Breast epithelium (tissue), 4 donors: ENCODE measurements at regions not wholly inside any gene's neighbourhood (a gene's known extent, or its start where the extent isn't known, plus 50 kb on each side); places are given as distances from the start of the nearest gene placed in this dataset.

ENCODE experiments used
- DNase-seq, 2 donors: peaks; one replicate each; pipeline ENCODE4 v3.0.0-alpha.2; 2019; ENCODE audit warnings: low spot score in 2 of 2
- H3K27ac ChIP-seq, 2 donors: fragments of 200-600 bp; sonication (generic) in 1 of 2; one replicate each; pipeline ENCODE4 v1.5.1; 2016 to 2019; ENCODE audit warnings: mild to moderate bottlenecking in 1 of 2
- H3K27me3 ChIP-seq, 2 donors: fragments of 200-600 bp; sonication (generic) in 1 of 2; one replicate each; pipeline versions ENCODE4 v1.5.1 to v1.6.0; 2017 to 2019; ENCODE audit warnings: control low read depth in 1 of 2, mild to moderate bottlenecking in 1 of 2
- H3K36me3 ChIP-seq: fragments of 200-600 bp; one replicate; pipeline ENCODE4 v1.5.1; 2019
- H3K4me1 ChIP-seq, 2 donors: fragments of 200-600 bp; sonication (generic); one replicate each; pipeline ENCODE4 v1.5.1; 2016 to 2019; ENCODE audit warnings: control low read depth in 1 of 2
- H3K4me3 ChIP-seq, 3 donors: fragments of 200-600 bp; sonication (generic); 1 replicate in 2 of 3; 2 replicates in 1 of 3; pipeline ENCODE4 v1.5.1; 2016 to 2019; ENCODE audit warnings: mild to moderate bottlenecking in 3 of 3, moderate library complexity in 2 of 3
- H3K9me3 ChIP-seq, 2 donors: fragments of 200-600 bp; sonication (generic) in 1 of 2; one replicate each; pipeline ENCODE4 v1.5.1; 2016 to 2019; ENCODE audit warnings: control low read depth in 1 of 2
- POLR2A ChIP-seq: fragments of 450-650 bp; IDR thresholded peaks from one replicate; pipeline ENCODE4 v1.6.1; 2016; ENCODE audit warnings: antibody characterized with exemption, mild to moderate bottlenecking, moderate library complexity
- POLR2AphosphoS5 ChIP-seq, 3 donors: sonication (generic); formaldehyde crosslinking; IDR thresholded peaks; one replicate each; pipeline ENCODE4 v1.6.1; 2017; ENCODE audit warnings: antibody characterized with exemption in 3 of 3
- intact Hi-C: fragments of 100-400 bp; cut with DNase I; formaldehyde crosslinking; loops from one replicate; pipeline ENCODE4 v1.15.1; 2023; ENCODE audit warnings: low total_unique reads
- TF ChIP-seq, protein P1 (sequence below), 3 donors: fragments of 450-650 bp; IDR thresholded peaks; one replicate each; pipeline ENCODE4 v1.5.1; 2016 to 2017; ENCODE audit warnings: antibody characterized with exemption in 3 of 3, mild to moderate bottlenecking in 3 of 3, moderate library complexity in 3 of 3

DNA sequence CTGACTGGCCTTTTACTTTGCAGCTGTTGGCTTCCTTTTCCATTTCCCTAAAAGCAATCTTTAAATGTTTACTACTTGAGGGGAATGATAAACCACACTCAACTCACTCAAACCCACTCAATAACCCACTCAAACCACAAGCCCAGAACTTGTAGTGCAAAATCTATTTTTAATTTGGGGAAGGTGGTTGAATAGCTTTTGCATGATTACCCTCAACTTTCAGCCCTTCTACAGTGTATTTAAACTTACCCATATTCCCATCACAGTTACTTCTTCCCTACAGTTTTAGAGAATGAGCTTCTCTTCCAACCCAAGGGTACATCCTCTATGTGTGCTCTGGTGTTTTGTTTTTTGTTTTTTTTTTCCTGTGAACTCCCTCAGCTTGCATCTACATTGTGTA, 636.1 kb downstream of the TDRD15 start:
- intact Hi-C loops = no loop called here
- H3K9me3 ChIP-seq = no peaks in the 10 kb centered on the region
- H3K27me3 ChIP-seq = no peaks in the 10 kb centered on the region
- DNase-seq = no peak
- no peaks in the 10 kb centered on the region for H3K36me3 ChIP-seq
- no peak overlapping the region for H3K27ac ChIP-seq
- H3K4me1 ChIP-seq = no peaks in the 10 kb centered on the region
- TF ChIP-seq, protein P1, sequence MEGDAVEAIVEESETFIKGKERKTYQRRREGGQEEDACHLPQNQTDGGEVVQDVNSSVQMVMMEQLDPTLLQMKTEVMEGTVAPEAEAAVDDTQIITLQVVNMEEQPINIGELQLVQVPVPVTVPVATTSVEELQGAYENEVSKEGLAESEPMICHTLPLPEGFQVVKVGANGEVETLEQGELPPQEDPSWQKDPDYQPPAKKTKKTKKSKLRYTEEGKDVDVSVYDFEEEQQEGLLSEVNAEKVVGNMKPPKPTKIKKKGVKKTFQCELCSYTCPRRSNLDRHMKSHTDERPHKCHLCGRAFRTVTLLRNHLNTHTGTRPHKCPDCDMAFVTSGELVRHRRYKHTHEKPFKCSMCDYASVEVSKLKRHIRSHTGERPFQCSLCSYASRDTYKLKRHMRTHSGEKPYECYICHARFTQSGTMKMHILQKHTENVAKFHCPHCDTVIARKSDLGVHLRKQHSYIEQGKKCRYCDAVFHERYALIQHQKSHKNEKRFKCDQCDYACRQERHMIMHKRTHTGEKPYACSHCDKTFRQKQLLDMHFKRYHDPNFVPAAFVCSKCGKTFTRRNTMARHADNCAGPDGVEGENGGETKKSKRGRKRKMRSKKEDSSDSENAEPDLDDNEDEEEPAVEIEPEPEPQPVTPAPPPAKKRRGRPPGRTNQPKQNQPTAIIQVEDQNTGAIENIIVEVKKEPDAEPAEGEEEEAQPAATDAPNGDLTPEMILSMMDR (IDR thresholded peaks at IDR 0.05) = no peak
- TF ChIP-seq POLR2A = no peak
- no peak overlapping the region for H3K4me3 ChIP-seq

DNA sequence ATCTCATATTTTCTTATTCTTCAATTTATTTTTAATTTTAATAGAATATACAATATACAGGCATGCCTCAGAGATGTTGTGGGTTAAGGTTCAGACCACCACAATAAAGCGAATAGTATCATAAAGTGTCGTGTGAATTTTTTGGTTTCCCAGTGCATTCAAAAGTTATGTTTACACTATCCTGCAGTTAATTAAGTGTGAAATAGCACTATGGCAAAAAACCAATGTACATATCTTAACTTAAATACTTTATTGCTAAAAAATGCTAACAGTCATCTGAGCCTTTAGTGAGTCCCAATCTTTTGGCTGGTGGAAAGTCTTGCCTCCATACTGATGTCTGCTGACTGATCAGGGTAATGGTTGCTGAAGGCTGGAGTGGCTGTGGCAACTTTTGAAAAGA, 637.6 kb downstream of the TDRD15 start:
- H3K27ac ChIP-seq = no peak overlapping the region
- no peaks in the 10 kb centered on the region for H3K36me3 ChIP-seq
- TF ChIP-seq, protein P1 (IDR thresholded peaks at IDR 0.05) = no peak
- no peak for TF ChIP-seq POLR2A
- TF ChIP-seq POLR2AphosphoS5 (IDR thresholded peaks at IDR 0.05) = no peak
- no peaks in the 10 kb centered on the region for H3K9me3 ChIP-seq
- no peaks in the 10 kb centered on the region for H3K4me1 ChIP-seq
- DNase-seq = no peak
- no peaks in the 10 kb centered on the region for H3K27me3 ChIP-seq
- H3K4me3 ChIP-seq = no peak overlapping the region
- intact Hi-C loops = no loop called here

DNA sequence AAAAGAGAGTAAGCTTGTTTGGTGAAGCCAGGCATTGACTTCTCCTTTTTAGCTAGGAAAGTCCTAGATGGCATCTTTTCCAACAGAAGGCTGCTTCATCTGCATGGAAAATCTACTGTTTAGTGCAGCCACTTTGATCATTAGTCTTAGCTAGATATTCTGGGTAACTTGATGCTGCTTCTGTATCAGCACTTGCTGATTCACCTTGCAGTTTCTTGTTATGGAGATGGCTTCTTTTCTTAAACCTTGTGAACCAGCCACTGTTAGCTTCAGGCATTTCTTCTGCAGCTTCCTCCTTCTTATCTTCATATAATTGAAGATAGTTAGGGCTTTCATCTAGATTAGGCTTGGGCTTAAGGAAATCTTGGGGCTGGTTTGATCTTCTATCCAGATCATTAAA, 639.7 kb downstream of the TDRD15 start:
- no peak overlapping the region for H3K4me3 ChIP-seq
- no peaks in the 10 kb centered on the region for H3K27me3 ChIP-seq
- TF ChIP-seq, protein P1 (IDR thresholded peaks at IDR 0.05) = no peak
- TF ChIP-seq POLR2AphosphoS5 (IDR thresholded peaks at IDR 0.05) (no peak), POLR2A (no peak)
- no peaks in the 10 kb centered on the region for H3K4me1 ChIP-seq
- no peaks in the 10 kb centered on the region for H3K9me3 ChIP-seq
- no peak for DNase-seq
- no peaks in the 10 kb centered on the region for H3K36me3 ChIP-seq
- intact Hi-C loops = no loop called here
- H3K27ac ChIP-seq = no peak overlapping the region

DNA sequence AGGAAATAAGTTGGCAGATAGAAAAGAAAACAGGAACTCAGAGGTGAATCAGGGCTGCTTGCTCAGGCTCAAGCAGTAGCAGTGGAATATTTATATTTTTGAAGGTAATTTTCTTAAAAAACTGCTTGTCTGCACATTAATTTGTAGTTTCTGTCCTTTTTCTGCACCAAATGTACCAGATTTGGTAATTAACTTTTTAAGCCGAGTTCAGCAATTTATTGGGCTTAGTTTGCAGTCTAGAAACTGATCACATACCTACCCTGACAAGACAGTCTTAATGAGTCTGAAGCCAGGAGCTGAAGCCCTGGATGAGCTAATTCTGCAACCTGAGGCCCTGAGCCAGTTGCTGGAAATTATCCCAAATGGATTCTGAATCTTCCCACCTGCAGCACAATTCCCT, 647.0 kb downstream of the TDRD15 start:
- DNase-seq = no peak
- intact Hi-C loops = no loop called here
- no peak overlapping the region for H3K27ac ChIP-seq

DNA sequence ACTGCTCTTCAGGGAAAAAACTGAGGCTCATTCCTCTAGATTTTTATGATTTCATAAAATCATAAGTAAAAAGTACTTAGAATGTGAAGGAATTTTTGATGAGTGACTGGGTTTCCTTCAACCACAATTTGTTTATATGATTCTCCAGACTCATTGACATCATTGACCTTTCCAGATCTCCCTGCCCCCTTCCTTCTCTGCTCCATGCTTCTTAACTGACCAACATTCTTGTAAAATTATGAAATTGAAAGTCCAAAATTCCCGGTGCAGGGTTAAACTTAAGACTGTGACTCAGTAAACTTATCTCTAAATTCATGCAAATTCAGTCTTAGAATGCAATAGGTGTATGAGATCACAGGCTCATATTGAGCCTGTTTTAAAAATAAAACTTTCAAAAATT, 648.9 kb downstream of the TDRD15 start:
- intact Hi-C loops = no loop called here

More for the DNA sequence above, 647.0 kb downstream of the TDRD15 start:
- Histone ChIP-seq H3K4me1 (no peaks in the 10 kb centered on the region), H3K9me3 (no peaks in the 10 kb centered on the region), H3K4me3 (no peak overlapping the region), H3K36me3 (no peaks in the 10 kb centered on the region), H3K27me3 (no peaks in the 10 kb centered on the region)
- TF ChIP-seq POLR2AphosphoS5 (IDR thresholded peaks at IDR 0.05) = no peak
- TF ChIP-seq, protein P1 (IDR thresholded peaks at IDR 0.05) = no peak
- TF ChIP-seq POLR2A = no peak

DNA sequence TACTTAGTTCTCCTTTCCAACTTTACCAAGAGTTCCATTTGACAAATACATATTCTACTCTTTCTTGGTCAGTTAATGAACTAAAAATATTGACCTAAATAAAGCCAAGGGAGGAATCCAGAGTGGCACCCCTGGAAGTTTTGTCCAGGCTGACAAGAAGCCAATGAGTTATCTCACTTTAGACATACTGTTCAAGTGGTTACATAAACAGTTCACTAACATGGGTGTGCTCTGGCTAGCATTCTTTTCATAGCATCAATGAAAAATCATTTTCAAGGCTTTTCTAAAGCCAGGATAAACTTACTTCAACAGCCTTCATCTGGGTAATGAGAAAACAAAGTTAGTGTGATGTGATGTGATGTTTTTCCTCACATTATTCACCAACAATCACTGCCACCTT, 649.4 kb downstream of the TDRD15 start:
- no peak overlapping the region for H3K27ac ChIP-seq
- DNase-seq = no peak

More for the DNA sequence above, 648.9 kb downstream of the TDRD15 start:
- H3K27me3 ChIP-seq = no peaks in the 10 kb centered on the region
- H3K36me3 ChIP-seq = no peaks in the 10 kb centered on the region
- no peak for TF ChIP-seq POLR2AphosphoS5 (IDR thresholded peaks at IDR 0.05)
- no peak overlapping the region for H3K4me3 ChIP-seq
- no peaks in the 10 kb centered on the region for H3K9me3 ChIP-seq
- H3K27ac ChIP-seq = no peak overlapping the region
- DNase-seq = no peak
- H3K4me1 ChIP-seq = no peaks in the 10 kb centered on the region

More for the DNA sequence above, 649.4 kb downstream of the TDRD15 start:
- H3K9me3 ChIP-seq = no peaks in the 10 kb centered on the region
- TF ChIP-seq POLR2A (no peak), POLR2AphosphoS5 (IDR thresholded peaks at IDR 0.05) (no peak)
- TF ChIP-seq, protein P1 (IDR thresholded peaks at IDR 0.05) = no peak
- intact Hi-C loops = no loop called here
- H3K4me3 ChIP-seq = no peak overlapping the region
- H3K27me3 ChIP-seq = no peaks in the 10 kb centered on the region
- H3K36me3 ChIP-seq = no peaks in the 10 kb centered on the region
- H3K4me1 ChIP-seq = no peaks in the 10 kb centered on the region
